ENCODE measurements at regions not wholly inside any gene's neighbourhood (a gene's known extent, or its start where the extent isn't known, plus 50 kb on each side); places are given as distances from the start of the nearest gene placed in this dataset.

- Histone ChIP-seq H3K9ac (no peak overlapping the region), H3K4me2 (no peak overlapping the region), H3F3A (replicated peaks; ENCODE audit: insufficient read depth) (no peaks in the 10 kb centered on the region), H3K27ac (ENCODE audit: low read depth in 2 of 2, low read length in 1 of 2) (no peak overlapping the region), H3K9me3 (no peaks in the 10 kb centered on the region), H2AFZ (ENCODE audit: low read depth) (no peak overlapping the region), H4K20me1 (ENCODE audit: insufficient read depth) (no peaks in the 10 kb centered on the region), H3K4me3 (ENCODE audit: low read depth in 2 of 2, low read length in 1 of 2) (no peak overlapping the region), H3K9me2 (no peaks in the 10 kb centered on the region), H3K4me1 (ENCODE audit: control insufficient read depth in 1 of 2, insufficient read depth in 2 of 2, low read depth in 1 of 2, low read length in 1 of 2) (peaks cover 0 to 7% of the 10 kb centered on the region in 2 experiments; a peak in 2 of 4 replicates), H3K36me3 (replicated peaks in 1 of 2; ENCODE audit: control insufficient read depth in 1 of 2, insufficient read depth in 2 of 2, low read length in 1 of 2) (no peaks in the 10 kb centered on the region), H3K79me2 (ENCODE audit: insufficient read depth) (no peaks in the 10 kb centered on the region), H3K27me3 (ENCODE audit: insufficient read depth) (no peaks in the 10 kb centered on the region)
- POLR2A ChIA-PET, result no interaction called here
- CTCF ChIA-PET, result no interaction called here
- no peak for DNase-seq
- WGBS (ENCODE audit: low lambda C conversion rate), result 94% methylated on average over 5 of the region's 5 CpGs
- no peak for TF ChIP-seq RXRA (IDR thresholded peaks at IDR 0.05; ENCODE audit: borderline replicate concordance, low read depth)
- no peak for TF ChIP-seq CTCF (IDR thresholded peaks at IDR 0.05)
- no peak for TF ChIP-seq NFIC (IDR thresholded peaks at IDR 0.05; ENCODE audit: borderline replicate concordance)
- TF ChIP-seq RCOR1 (IDR thresholded peaks at IDR 0.05; ENCODE audit: low read length), result no peak
- TF ChIP-seq FOXM1 (IDR thresholded peaks at IDR 0.05; ENCODE audit: low read depth), result no peak
Observed at GRCh38 chr2:64283006-64283570, 138.9 kb upstream of the PELI1 start.

- no peaks in the 10 kb centered on the region for H3K36me3 ChIP-seq (replicated peaks in 1 of 2; ENCODE audit: control insufficient read depth in 1 of 2, insufficient read depth in 2 of 2, low read length in 1 of 2)
- no peaks in the 10 kb centered on the region for H3K9me2 ChIP-seq
- H3K27me3 ChIP-seq (ENCODE audit: insufficient read depth), result no peaks in the 10 kb centered on the region
- no peak overlapping the region for H3K4me2 ChIP-seq
- DNase-seq, result no peak
- peaks cover 0 to 12% of the 10 kb centered on the region in 2 experiments; a peak in 2 of 4 replicates for H3K4me1 ChIP-seq (ENCODE audit: control insufficient read depth in 1 of 2, insufficient read depth in 2 of 2, low read depth in 1 of 2, low read length in 1 of 2)
- ChIA-PET CTCF (no interaction called here), POLR2A (no interaction called here)
- no peaks in the 10 kb centered on the region for H3F3A ChIP-seq (replicated peaks; ENCODE audit: insufficient read depth)
- WGBS (ENCODE audit: low lambda C conversion rate), result 76% methylated on average over 15 of the region's 15 CpGs
- H3K79me2 ChIP-seq (ENCODE audit: insufficient read depth), result no peaks in the 10 kb centered on the region
- no peak overlapping the region for H3K27ac ChIP-seq (ENCODE audit: low read depth in 2 of 2, low read length in 1 of 2)
- H3K4me3 ChIP-seq (ENCODE audit: low read depth in 2 of 2, low read length in 1 of 2), result no peak overlapping the region
- H3K9ac ChIP-seq, result no peak overlapping the region
- no peak overlapping the region for H2AFZ ChIP-seq (ENCODE audit: low read depth)
- no peaks in the 10 kb centered on the region for H4K20me1 ChIP-seq (ENCODE audit: insufficient read depth)
- H3K9me3 ChIP-seq, result no peaks in the 10 kb centered on the region
- TF ChIP-seq TCF12 (IDR thresholded peaks at IDR 0.05) (peak; percentile 65), MAX (IDR thresholded peaks at IDR 0.05; ENCODE audit: low read depth) (no peak), PBX3 (IDR thresholded peaks at IDR 0.05) (peak; percentile 66)
Observed at GRCh38 chr2:64283641-64284361, 139.6 kb upstream of the PELI1 start.

Data from SK-N-SH (cell line).